ENCODE measurements at regions not wholly inside any gene's neighbourhood (a gene's known extent, or its start where the extent isn't known, plus 50 kb on each side); places are given as distances from the start of the nearest gene placed in this dataset.

GRCh38 chr16:50475170-50475569, 73.0 kb upstream of the NKD1 start (continued):
- TF ChIP-seq TSHZ2 (CRISPR knock-in tag; IDR thresholded peaks at IDR 0.05) (no peak), CREB5 (CRISPR knock-in tag; IDR thresholded peaks at IDR 0.05; ENCODE audit: low read depth) (no peak), ZNF70 (CRISPR knock-in tag; IDR thresholded peaks at IDR 0.05) (no peak), ESRRG (CRISPR knock-in tag; IDR thresholded peaks at IDR 0.05) (no peak)

- TF ChIP-seq POU6F1 (CRISPR knock-in tag; IDR thresholded peaks at IDR 0.05; ENCODE audit: borderline replicate concordance, low read depth) (no peak), ZFP3 (CRISPR knock-in tag; IDR thresholded peaks at IDR 0.05) (no peak), PPARA (CRISPR knock-in tag; IDR thresholded peaks at IDR 0.05; ENCODE audit: borderline replicate concordance) (no peak), ZFP30 (CRISPR knock-in tag; IDR thresholded peaks at IDR 0.05) (no peak), CSRNP3 (CRISPR knock-in tag; IDR thresholded peaks at IDR 0.05) (no peak), ZNF70 (CRISPR knock-in tag; IDR thresholded peaks at IDR 0.05) (no peak), TOX (CRISPR knock-in tag; IDR thresholded peaks at IDR 0.05; ENCODE audit: borderline replicate concordance) (no peak), CSDC2 (CRISPR knock-in tag; IDR thresholded peaks at IDR 0.05) (no peak)
- ATAC-seq = no peak
Measured at GRCh38 chr16:50474138-50474537, 74.1 kb upstream of the NKD1 start.

DNA sequence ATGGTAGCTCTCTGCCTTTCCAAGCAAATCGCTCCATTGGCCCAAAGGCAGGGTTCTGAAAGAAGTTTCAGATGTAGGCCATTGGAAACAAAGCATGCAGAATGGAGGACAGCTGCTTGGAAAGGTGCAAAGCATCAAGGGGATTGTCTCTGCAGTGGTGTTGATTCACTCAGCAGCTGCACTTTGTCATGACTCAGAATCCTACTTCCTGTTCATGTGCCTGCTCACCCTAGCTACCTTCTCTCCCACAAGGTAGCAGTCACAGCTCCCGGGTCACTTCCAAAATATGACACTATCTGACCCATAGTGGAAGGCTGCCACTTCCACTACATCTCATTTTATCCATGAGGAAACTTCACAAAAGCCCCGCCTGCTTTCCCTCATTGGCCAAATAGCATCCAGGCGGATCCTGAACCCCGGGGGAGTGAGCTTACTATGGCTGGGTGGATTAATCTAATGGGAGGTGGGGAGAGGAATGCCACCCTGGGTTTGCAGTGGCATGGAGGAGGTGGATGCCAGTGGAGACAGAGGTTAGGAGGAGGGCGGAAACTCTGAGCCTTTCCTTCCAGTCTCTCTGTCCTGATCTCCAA, 74.7 kb upstream of the NKD1 start:
- no peak for ATAC-seq
- TF ChIP-seq TCF4 (CRISPR knock-in tag; IDR thresholded peaks at IDR 0.05; ENCODE audit: borderline replicate concordance) (no peak), TOX (CRISPR knock-in tag; IDR thresholded peaks at IDR 0.05; ENCODE audit: borderline replicate concordance) (no peak), ZC3H10 (CRISPR knock-in tag; IDR thresholded peaks at IDR 0.05) (no peak), PPARA (CRISPR knock-in tag; IDR thresholded peaks at IDR 0.05; ENCODE audit: borderline replicate concordance) (no peak), ARNTL (CRISPR knock-in tag; IDR thresholded peaks at IDR 0.05; ENCODE audit: borderline replicate concordance, low read depth) (no peak), ZNF70 (CRISPR knock-in tag; IDR thresholded peaks at IDR 0.05) (no peak)

GRCh38 chr16:50472472-50472871, 75.7 kb upstream of the NKD1 start:
- ATAC-seq = no peak
- no peak for TF ChIP-seq ESRRG (CRISPR knock-in tag; IDR thresholded peaks at IDR 0.05)
- no peak for TF ChIP-seq CSRNP3 (CRISPR knock-in tag; IDR thresholded peaks at IDR 0.05)
- no peak for TF ChIP-seq CSDC2 (CRISPR knock-in tag; IDR thresholded peaks at IDR 0.05)
- no peak for TF ChIP-seq PPARA (CRISPR knock-in tag; IDR thresholded peaks at IDR 0.05; ENCODE audit: borderline replicate concordance)
- no peak for TF ChIP-seq ZFP30 (CRISPR knock-in tag; IDR thresholded peaks at IDR 0.05)
- no peak for TF ChIP-seq TCF4 (CRISPR knock-in tag; IDR thresholded peaks at IDR 0.05; ENCODE audit: borderline replicate concordance)
- TF ChIP-seq BACH2 (CRISPR knock-in tag; IDR thresholded peaks at IDR 0.05; ENCODE audit: borderline replicate concordance) = no peak
- no peak for TF ChIP-seq GLIS3 (CRISPR knock-in tag; IDR thresholded peaks at IDR 0.05)
- no peak for TF ChIP-seq ZNF70 (CRISPR knock-in tag; IDR thresholded peaks at IDR 0.05)
- no peak for TF ChIP-seq TSHZ2 (CRISPR knock-in tag; IDR thresholded peaks at IDR 0.05)
- no peak for TF ChIP-seq OSR1 (CRISPR knock-in tag; IDR thresholded peaks at IDR 0.05)
- TF ChIP-seq SNAI2 (CRISPR knock-in tag; IDR thresholded peaks at IDR 0.05) = no peak
- no peak for TF ChIP-seq POU6F1 (CRISPR knock-in tag; IDR thresholded peaks at IDR 0.05; ENCODE audit: borderline replicate concordance, low read depth)
- no peak for TF ChIP-seq ARNTL (CRISPR knock-in tag; IDR thresholded peaks at IDR 0.05; ENCODE audit: borderline replicate concordance, low read depth)
- TF ChIP-seq TOX (CRISPR knock-in tag; IDR thresholded peaks at IDR 0.05; ENCODE audit: borderline replicate concordance) = no peak
- TF ChIP-seq ISL1 (CRISPR knock-in tag; IDR thresholded peaks at IDR 0.05) = no peak
- TF ChIP-seq ZC3H10 (CRISPR knock-in tag; IDR thresholded peaks at IDR 0.05) = no peak
- no peak for TF ChIP-seq ZNF565 (CRISPR knock-in tag; conservative IDR thresholded peaks at IDR 0.05; ENCODE audit: low read depth)
